IMR-90 (cell line): ENCODE measurements at regions not wholly inside any gene's neighbourhood (a gene's known extent, or its start where the extent isn't known, plus 50 kb on each side); places are given as distances from the start of the nearest gene placed in this dataset.

Experiments used
- ATAC-seq: fragments of 200-7000 bp; cut with Tn5 transposase; 2 replicates; pipeline ENCODE4 v1.9.1; 2020; ENCODE audit warnings: low read depth, mild to moderate bottlenecking, moderate library complexity
- BruUV-seq: library from RNA; stranded (reverse); fragments of 400-500 nt; replicated peaks from 2 replicates; lab custom pipeline; 2021; lab: Mats Ljungman, UMichigan
- CTCF ChIA-PET: fragments of 300-600 bp; formaldehyde crosslinking; extraction: SDS; loops from one replicate; lab custom pipeline; 2021; ENCODE audit warnings: antibody characterized with exemption; lab: Yijun Ruan, JAX
- POLR2A ChIA-PET: fragments of 300-600 bp; sonication (Branson Sonifier 250); formaldehyde crosslinking; loops from one replicate; lab custom pipeline; 2022; ENCODE audit warnings: antibody characterized with exemption; ENCODE audit not compliant: unreplicated experiment; lab: Charles Lee
- DNase-seq: peaks from one replicate; pipeline ENCODE4 v3.0.0; 2013
- H2AFZ ChIP-seq: replicated peaks from 2 replicates; pipeline ENCODE3; 2013; ENCODE audit warnings: low read length, mild to moderate bottlenecking; ENCODE audit not compliant: poor library complexity
- H2AK5ac ChIP-seq: 2 replicates; pipeline ENCODE4 v1.6.1; 2013; ENCODE audit warnings: low read depth, low read length, inconsistent platforms
- H2AK9ac ChIP-seq: replicated peaks from 2 replicates; pipeline ENCODE3; 2013; ENCODE audit warnings: mild to moderate bottlenecking, low read depth, low read length, moderate library complexity; ENCODE audit not compliant: poor library complexity
- H2BK120ac ChIP-seq: 2 replicates; pipeline ENCODE4 v1.6.1; 2013; ENCODE audit warnings: low read depth, low read length, inconsistent platforms
- H2BK15ac ChIP-seq: 3 replicates; pipeline ENCODE4 v1.6.1; 2013; ENCODE audit warnings: low read depth, low read length, inconsistent platforms
- H2BK20ac ChIP-seq: 2 replicates; pipeline ENCODE4 v1.6.1; 2013; ENCODE audit warnings: low read depth, mild to moderate bottlenecking, inconsistent platforms, low read length, moderate library complexity
- H2BK5ac ChIP-seq: 2 replicates; pipeline ENCODE4 v1.6.1; 2013; ENCODE audit warnings: mild to moderate bottlenecking, low read depth, low read length, inconsistent platforms; ENCODE audit not compliant: poor library complexity, severe bottlenecking
- H3K14ac ChIP-seq: replicated peaks from 2 replicates; pipeline ENCODE4 v1.6.1; 2013; ENCODE audit warnings: low read depth, low read length, inconsistent platforms
- H3K18ac ChIP-seq: 2 replicates; pipeline ENCODE4 v1.6.1; 2013; ENCODE audit warnings: low read depth, low read length, control low read depth
- H3K23ac ChIP-seq: 2 replicates; pipeline ENCODE4 v1.6.1; 2013; ENCODE audit warnings: low read depth, low read length, inconsistent platforms
- H3K27ac ChIP-seq: 2 replicates; pipeline ENCODE4 v1.5.1; 2013; ENCODE audit warnings: mild to moderate bottlenecking, control low read depth, low read length; ENCODE audit not compliant: insufficient read depth
- H3K27me3 ChIP-seq: 2 replicates; pipeline ENCODE4 v1.6.1; 2013; ENCODE audit warnings: low read length; ENCODE audit not compliant: control insufficient read depth, insufficient read depth
- H3K36me3 ChIP-seq: 2 replicates; pipeline ENCODE4 v1.6.1; 2013; ENCODE audit warnings: low read length, mixed read lengths; ENCODE audit not compliant: control insufficient read depth, insufficient read depth
- H3K4ac ChIP-seq: 2 replicates; pipeline ENCODE4 v1.6.1; 2013; ENCODE audit warnings: low read depth, low read length, inconsistent platforms
- H3K4me1 ChIP-seq: 2 replicates; pipeline ENCODE4 v1.6.1; 2013; ENCODE audit warnings: low read length, mixed read lengths; ENCODE audit not compliant: control insufficient read depth, insufficient read depth
- H3K4me2 ChIP-seq: 2 replicates; pipeline ENCODE4 v1.6.1; 2013; ENCODE audit warnings: low read depth, mild to moderate bottlenecking, control low read depth, low read length, moderate library complexity
- H3K4me3 ChIP-seq: 2 replicates; pipeline ENCODE4 v1.5.1; 2013; ENCODE audit warnings: low read depth, mild to moderate bottlenecking, control low read depth, low read length, moderate library complexity; ENCODE audit not compliant: insufficient read depth
- H3K56ac ChIP-seq: 2 replicates; pipeline ENCODE4 v1.6.1; 2013; ENCODE audit warnings: low read length, inconsistent platforms; ENCODE audit not compliant: insufficient read depth; ENCODE audit errors: extremely low read depth
- H3K79me1 ChIP-seq, 2 experiments: 2 replicates each; pipeline ENCODE4 v1.6.1; 2013; ENCODE audit warnings: low read length in 2 of 2, inconsistent platforms in 1 of 2, low read depth in 1 of 2
- H3K9ac ChIP-seq: 2 replicates; pipeline ENCODE4 v1.6.1; 2013; ENCODE audit warnings: low read depth, low read length, control low read depth
- H3K9me1 ChIP-seq: 2 replicates; pipeline ENCODE4 v1.6.1; 2013; ENCODE audit warnings: low read length, inconsistent platforms; ENCODE audit not compliant: insufficient read depth
- H3K9me3 ChIP-seq: 2 replicates; pipeline ENCODE4 v1.6.1; 2013; ENCODE audit warnings: low read length; ENCODE audit not compliant: control insufficient read depth, insufficient read depth
- H4K20me1 ChIP-seq: 2 replicates; pipeline ENCODE4 v1.6.1; 2013; ENCODE audit warnings: low read length, inconsistent platforms; ENCODE audit not compliant: insufficient read depth
- H4K5ac ChIP-seq: 2 replicates; pipeline ENCODE4 v1.6.1; 2013; ENCODE audit warnings: mild to moderate bottlenecking, low read depth, low read length, control low read depth
- H4K8ac ChIP-seq, 2 experiments: 2 replicates each; pipeline ENCODE4 v1.6.1; 2013; ENCODE audit warnings: low read depth in 2 of 2, low read length in 2 of 2, control low read depth in 1 of 2, inconsistent platforms in 1 of 2
- H4K91ac ChIP-seq: 2 replicates; pipeline ENCODE4 v1.6.1; 2013; ENCODE audit warnings: low read depth, low read length, inconsistent platforms; ENCODE audit not compliant: insufficient read depth
- BHLHE40 ChIP-seq: fragments of 150-350 bp; IDR thresholded peaks from 2 replicates; pipeline ENCODE4 v1.6.1; 2016; ENCODE audit warnings: mild to moderate bottlenecking, low read depth, low read length
- CEBPB ChIP-seq: IDR thresholded peaks from 2 replicates; pipeline ENCODE4 v1.6.1; 2012; ENCODE audit warnings: low read depth, low read length, improper control_type of control experiment
- CHD1 ChIP-seq: IDR thresholded peaks from 2 replicates; pipeline ENCODE4 v1.6.1; 2012; ENCODE audit warnings: low read depth, low read length, improper control_type of control experiment
- FOS ChIP-seq: fragments of 150-350 bp; IDR thresholded peaks from 2 replicates; pipeline ENCODE4 v1.6.1; 2016; ENCODE audit warnings: low read depth, low read length
- MAZ ChIP-seq: IDR thresholded peaks from 2 replicates; pipeline ENCODE4 v1.6.1; 2012; ENCODE audit warnings: low read depth, mild to moderate bottlenecking, low read length, improper control_type of control experiment, moderate library complexity, borderline replicate concordance
- NFE2L2 ChIP-seq: fragments of 150-350 bp; IDR thresholded peaks from 2 replicates; pipeline ENCODE4 v1.6.1; 2016; ENCODE audit warnings: low read depth, mild to moderate bottlenecking, low read length
- POLR2A ChIP-seq: IDR thresholded peaks from 2 replicates; pipeline ENCODE4 v1.6.1; 2012; ENCODE audit warnings: mild to moderate bottlenecking, low read depth, low read length
- RAD21 ChIP-seq: IDR thresholded peaks from 2 replicates; pipeline ENCODE4 v1.6.1; 2012; ENCODE audit warnings: low read length, improper control_type of control experiment
- RCOR1 ChIP-seq: IDR thresholded peaks from 2 replicates; pipeline ENCODE4 v1.6.1; 2012; ENCODE audit warnings: mild to moderate bottlenecking, low read length, improper control_type of control experiment; ENCODE audit not compliant: insufficient replicate concordance
- RFX5 ChIP-seq: IDR thresholded peaks from 2 replicates; pipeline ENCODE4 v1.8.0; 2012; ENCODE audit warnings: low read depth, mild to moderate bottlenecking, low read length, moderate library complexity
- SMC3 ChIP-seq: fragments of 150-350 bp; IDR thresholded peaks from 2 replicates; pipeline ENCODE4 v1.6.1; 2016; ENCODE audit warnings: low read depth, mild to moderate bottlenecking, antibody characterized with exemption, low read length, moderate library complexity
- dilution Hi-C: fragments of 300-500 bp; cut with HindIII; formaldehyde crosslinking; loops from one replicate; pipeline ENCODE4 v1.14.3; 2018; ENCODE audit warnings: low sequenced_read_pairs; ENCODE audit not compliant: unreplicated experiment
- in situ Hi-C: fragments of 300-500 bp; cut with MboI; formaldehyde crosslinking; loops from 3 replicates; pipeline ENCODE4 v1.14.3; 2019; ENCODE audit warnings: low sequenced_read_pairs, inconsistent platforms, mixed read lengths
- intact Hi-C: fragments of 100-400 bp; cut with micrococcal nuclease; formaldehyde crosslinking; loops from 2 replicates; pipeline ENCODE4 v1.10.0; 2022
- TF ChIP-seq, protein P1 (sequence below): fragments of 150-350 bp; IDR thresholded peaks from 2 replicates; pipeline ENCODE4 v1.6.1; 2016; ENCODE audit warnings: low read depth, mild to moderate bottlenecking, low read length, moderate library complexity, borderline replicate concordance
- TF ChIP-seq, protein P2 (sequence below): conservative IDR thresholded peaks from 2 replicates; pipeline ENCODE4 v1.5.1; 2012; ENCODE audit warnings: mild to moderate bottlenecking, low read depth, low read length, improper control_type of control experiment

DNA sequence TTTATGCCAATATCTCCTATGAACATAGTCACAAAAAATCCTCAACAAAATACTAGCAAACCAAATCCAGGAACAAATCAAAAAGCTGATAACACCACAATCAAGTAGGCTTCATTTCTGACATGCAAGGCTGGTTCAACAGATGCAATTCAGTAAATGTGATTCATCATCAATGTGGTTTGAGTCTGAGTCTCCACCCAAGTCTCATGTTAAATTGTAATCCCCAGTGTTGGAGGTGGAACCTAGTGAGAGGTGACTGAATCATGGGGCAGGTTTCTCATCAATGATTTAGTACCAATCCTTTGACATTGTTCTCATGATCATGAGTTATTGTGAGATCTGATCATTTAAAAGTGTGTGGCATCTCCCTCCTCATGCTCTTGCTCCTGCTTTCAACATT is 1072.7 kb downstream of the NR2F1-AS1 start:
- H4K5ac ChIP-seq, result no peak overlapping the region
- no peak overlapping the region for H3K4ac ChIP-seq
- BruUV-seq, result no TSS peak
- H3K27ac ChIP-seq, result no peak overlapping the region
- no peak overlapping the region for H2BK5ac ChIP-seq
- CTCF ChIA-PET, result no interaction called here
- no peak overlapping the region for H2AK5ac ChIP-seq
- no peaks in the 10 kb centered on the region for H4K20me1 ChIP-seq
- H3K79me1 ChIP-seq, result no peaks in the 10 kb centered on the region
- no peak overlapping the region for H3K23ac ChIP-seq
- no peak overlapping the region for H3K4me3 ChIP-seq
- no peak for DNase-seq
- POLR2A ChIA-PET, result no interaction called here
- H2BK120ac ChIP-seq, result no peak overlapping the region
- no peak overlapping the region for H3K14ac ChIP-seq
- no peak overlapping the region for H4K91ac ChIP-seq
- H2AK9ac ChIP-seq, result no peak overlapping the region
- in situ Hi-C loops, result no loop called here
- no peaks in the 10 kb centered on the region for H3K9me1 ChIP-seq
- no peak overlapping the region for H3K18ac ChIP-seq
- H2BK15ac ChIP-seq, result no peak overlapping the region
- H3K4me1 ChIP-seq, result no peaks in the 10 kb centered on the region
- H3K27me3 ChIP-seq, result no peaks in the 10 kb centered on the region
- H3K9me3 ChIP-seq, result peaks cover 20% of the 10 kb centered on the region
- H3K56ac ChIP-seq, result no peak overlapping the region
- intact Hi-C loops, result no loop called here
- no peaks in the 10 kb centered on the region for H3K36me3 ChIP-seq
- no peak for ATAC-seq
- H3K9ac ChIP-seq, result no peak overlapping the region
- dilution Hi-C loops, result no loop called here
- H4K8ac ChIP-seq, result no peak overlapping the region
- H2BK20ac ChIP-seq, result no peak overlapping the region
- TF ChIP-seq BHLHE40 (no peak), CEBPB (no peak), NFE2L2 (no peak), CHD1 (no peak), RCOR1 (no peak), MAZ (no peak), SMC3 (no peak), FOS (no peak), RFX5 (no peak), POLR2A (no peak), RAD21 (no peak)
- TF ChIP-seq, protein P1, sequence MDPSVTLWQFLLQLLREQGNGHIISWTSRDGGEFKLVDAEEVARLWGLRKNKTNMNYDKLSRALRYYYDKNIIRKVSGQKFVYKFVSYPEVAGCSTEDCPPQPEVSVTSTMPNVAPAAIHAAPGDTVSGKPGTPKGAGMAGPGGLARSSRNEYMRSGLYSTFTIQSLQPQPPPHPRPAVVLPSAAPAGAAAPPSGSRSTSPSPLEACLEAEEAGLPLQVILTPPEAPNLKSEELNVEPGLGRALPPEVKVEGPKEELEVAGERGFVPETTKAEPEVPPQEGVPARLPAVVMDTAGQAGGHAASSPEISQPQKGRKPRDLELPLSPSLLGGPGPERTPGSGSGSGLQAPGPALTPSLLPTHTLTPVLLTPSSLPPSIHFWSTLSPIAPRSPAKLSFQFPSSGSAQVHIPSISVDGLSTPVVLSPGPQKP, result no peak
- TF ChIP-seq, protein P2, sequence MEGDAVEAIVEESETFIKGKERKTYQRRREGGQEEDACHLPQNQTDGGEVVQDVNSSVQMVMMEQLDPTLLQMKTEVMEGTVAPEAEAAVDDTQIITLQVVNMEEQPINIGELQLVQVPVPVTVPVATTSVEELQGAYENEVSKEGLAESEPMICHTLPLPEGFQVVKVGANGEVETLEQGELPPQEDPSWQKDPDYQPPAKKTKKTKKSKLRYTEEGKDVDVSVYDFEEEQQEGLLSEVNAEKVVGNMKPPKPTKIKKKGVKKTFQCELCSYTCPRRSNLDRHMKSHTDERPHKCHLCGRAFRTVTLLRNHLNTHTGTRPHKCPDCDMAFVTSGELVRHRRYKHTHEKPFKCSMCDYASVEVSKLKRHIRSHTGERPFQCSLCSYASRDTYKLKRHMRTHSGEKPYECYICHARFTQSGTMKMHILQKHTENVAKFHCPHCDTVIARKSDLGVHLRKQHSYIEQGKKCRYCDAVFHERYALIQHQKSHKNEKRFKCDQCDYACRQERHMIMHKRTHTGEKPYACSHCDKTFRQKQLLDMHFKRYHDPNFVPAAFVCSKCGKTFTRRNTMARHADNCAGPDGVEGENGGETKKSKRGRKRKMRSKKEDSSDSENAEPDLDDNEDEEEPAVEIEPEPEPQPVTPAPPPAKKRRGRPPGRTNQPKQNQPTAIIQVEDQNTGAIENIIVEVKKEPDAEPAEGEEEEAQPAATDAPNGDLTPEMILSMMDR, result no peak
- no peak overlapping the region for H2AFZ ChIP-seq
- H3K4me2 ChIP-seq, result no peak overlapping the region
